ENCODE measurements at regions not wholly inside any gene's neighbourhood (a gene's known extent, or its start where the extent isn't known, plus 50 kb on each side); places are given as distances from the start of the nearest gene placed in this dataset.
A peak's percentile ranks its signal among the peaks of the same experiment; 100 is the strongest.

GRCh38 chr3:189042832-189043231, 128.9 kb upstream of the TPRG1 start:
- no peak overlapping the region for H3K4me3 Mint-ChIP-seq
- H3K36me3 Mint-ChIP-seq: peaks cover 2% of the 10 kb centered on the region
- peaks cover 4% of the 10 kb centered on the region for H3K9me3 Mint-ChIP-seq
- CTCF ChIA-PET: interaction anchor here (1.3 to 6.2 kb wide), 5 partner anchors 70 to 1303 kb away, joined by 4 to 71 read pairs (median 33); partner anchors contain the start of gene BCL6
- H3K4me1 Mint-ChIP-seq: peaks cover 47% of the 10 kb centered on the region
- no peaks in the 10 kb centered on the region for H3K27me3 Mint-ChIP-seq
- DNase-seq: no peak
- H3K27ac Mint-ChIP-seq: no peak overlapping the region

GRCh38 chr3:189049458-189050236, 122.1 kb upstream of the TPRG1 start:
- H3K27me3 Mint-ChIP-seq: peaks cover 5% of the 10 kb centered on the region
- peaks cover 5% of the 10 kb centered on the region for H3K36me3 Mint-ChIP-seq
- peaks cover 40% of the 10 kb centered on the region for H3K4me1 Mint-ChIP-seq
- peak overlapping the region; percentile 5 for H3K4me3 Mint-ChIP-seq
- DNase-seq: peak; percentile 35
- CTCF ChIA-PET: interaction anchor here (0.9 to 2.1 kb wide), 8 partner anchors 8 to 1310 kb away, joined by 3 to 14 read pairs (median 3); no protein-coding TSS in a partner anchor
- peaks cover 8% of the 10 kb centered on the region for H3K9me3 Mint-ChIP-seq
- H3K27ac Mint-ChIP-seq: peak overlapping the region; percentile 89

- H3K27ac Mint-ChIP-seq: no peak overlapping the region
These were observed 118.4 kb upstream of the TPRG1 start for GRCh38 chr3:189053322-189053721.

GRCh38 chr3:189056646-189057335, 115.0 kb upstream of the TPRG1 start:
- peaks cover 1% of the 10 kb centered on the region for H3K36me3 Mint-ChIP-seq
- no peak overlapping the region for H3K27ac Mint-ChIP-seq
- no peak for DNase-seq
- peaks cover 8% of the 10 kb centered on the region for H3K4me1 Mint-ChIP-seq
- no peak overlapping the region for H3K4me3 Mint-ChIP-seq
- CTCF ChIA-PET: no interaction called here
- H3K9me3 Mint-ChIP-seq: peaks cover 5% of the 10 kb centered on the region
- H3K27me3 Mint-ChIP-seq: peaks cover 4% of the 10 kb centered on the region

More at GRCh38 chr3:189053322-189053721, 118.4 kb upstream of the TPRG1 start:
- Mint-ChIP-seq H3K36me3 (peaks cover 5% of the 10 kb centered on the region), H3K4me1 (peaks cover 35% of the 10 kb centered on the region), H3K27me3 (peaks cover 5% of the 10 kb centered on the region), H3K4me3 (no peak overlapping the region), H3K9me3 (peaks cover 8% of the 10 kb centered on the region)
- no peak for DNase-seq
- CTCF ChIA-PET: interaction anchor here (1.5 kb wide), 1 partner anchor 12 kb away, joined by 7 read pairs; no protein-coding TSS in a partner anchor

GRCh38 chr3:189057369-189057768, 114.4 kb upstream of the TPRG1 start:
- CTCF ChIA-PET: no interaction called here
- peaks cover 8% of the 10 kb centered on the region for H3K4me1 Mint-ChIP-seq
- H3K27me3 Mint-ChIP-seq: peaks cover 4% of the 10 kb centered on the region
- peaks cover 8% of the 10 kb centered on the region for H3K9me3 Mint-ChIP-seq
- H3K36me3 Mint-ChIP-seq: peaks cover 1% of the 10 kb centered on the region
- H3K4me3 Mint-ChIP-seq: no peak overlapping the region
- H3K27ac Mint-ChIP-seq: no peak overlapping the region
- DNase-seq: no peak

- CTCF ChIA-PET: no interaction called here
- peaks cover 8% of the 10 kb centered on the region for H3K4me1 Mint-ChIP-seq
These were observed 113.7 kb upstream of the TPRG1 start for GRCh38 chr3:189058071-189058470.

GRCh38 chr3:189070965-189071364, 100.8 kb upstream of the TPRG1 start:
- Mint-ChIP-seq H3K4me1 (no peaks in the 10 kb centered on the region), H3K4me3 (no peak overlapping the region), H3K27ac (no peak overlapping the region), H3K36me3 (no peaks in the 10 kb centered on the region), H3K9me3 (no peaks in the 10 kb centered on the region), H3K27me3 (no peaks in the 10 kb centered on the region)
- CTCF ChIA-PET: no interaction called here
- no peak for DNase-seq

More at GRCh38 chr3:189058071-189058470, 113.7 kb upstream of the TPRG1 start:
- Mint-ChIP-seq H3K9me3 (peaks cover 10% of the 10 kb centered on the region), H3K4me3 (no peak overlapping the region), H3K27ac (no peak overlapping the region), H3K27me3 (peaks cover 4% of the 10 kb centered on the region), H3K36me3 (peaks cover 1% of the 10 kb centered on the region)
- no peak for DNase-seq

GRCh38 chr3:189071446-189071845, 100.3 kb upstream of the TPRG1 start:
- Mint-ChIP-seq H3K4me3 (no peak overlapping the region), H3K27me3 (no peaks in the 10 kb centered on the region), H3K9me3 (no peaks in the 10 kb centered on the region), H3K27ac (no peak overlapping the region), H3K4me1 (no peaks in the 10 kb centered on the region), H3K36me3 (no peaks in the 10 kb centered on the region)
- CTCF ChIA-PET: interaction anchor here (0.7 kb wide), 1 partner anchor 117 kb away, joined by 3 read pairs; no protein-coding TSS in a partner anchor
- DNase-seq: no peak

GRCh38 chr3:189076449-189076848, 95.3 kb upstream of the TPRG1 start:
- peaks cover 4% of the 10 kb centered on the region for H3K27me3 Mint-ChIP-seq
- H3K9me3 Mint-ChIP-seq: no peaks in the 10 kb centered on the region
- H3K4me3 Mint-ChIP-seq: no peak overlapping the region
- H3K27ac Mint-ChIP-seq: no peak overlapping the region
- DNase-seq: no peak
- CTCF ChIA-PET: no interaction called here
- no peaks in the 10 kb centered on the region for H3K36me3 Mint-ChIP-seq
- no peaks in the 10 kb centered on the region for H3K4me1 Mint-ChIP-seq

GRCh38 chr3:189080745-189081144, 91.0 kb upstream of the TPRG1 start:
- Mint-ChIP-seq H3K4me1 (no peaks in the 10 kb centered on the region), H3K27me3 (peaks cover 4% of the 10 kb centered on the region), H3K27ac (no peak overlapping the region), H3K36me3 (no peaks in the 10 kb centered on the region), H3K9me3 (no peaks in the 10 kb centered on the region), H3K4me3 (no peak overlapping the region)
- CTCF ChIA-PET: no interaction called here
- DNase-seq: no peak

- H3K9me3 Mint-ChIP-seq: no peaks in the 10 kb centered on the region
- H3K4me3 Mint-ChIP-seq: no peak overlapping the region
- H3K4me1 Mint-ChIP-seq: no peaks in the 10 kb centered on the region
- no peaks in the 10 kb centered on the region for H3K36me3 Mint-ChIP-seq
- H3K27me3 Mint-ChIP-seq: peaks cover 11% of the 10 kb centered on the region
- H3K27ac Mint-ChIP-seq: no peak overlapping the region
- CTCF ChIA-PET: no interaction called here
- no peak for DNase-seq
These were observed 88.9 kb upstream of the TPRG1 start for GRCh38 chr3:189082666-189083427.

- H3K36me3 Mint-ChIP-seq: no peaks in the 10 kb centered on the region
- H3K27ac Mint-ChIP-seq: no peak overlapping the region
- CTCF ChIA-PET: no interaction called here
- H3K9me3 Mint-ChIP-seq: no peaks in the 10 kb centered on the region
- peaks cover 11% of the 10 kb centered on the region for H3K27me3 Mint-ChIP-seq
- no peaks in the 10 kb centered on the region for H3K4me1 Mint-ChIP-seq
- no peak overlapping the region for H3K4me3 Mint-ChIP-seq
- no peak for DNase-seq
These were observed 87.2 kb upstream of the TPRG1 start for GRCh38 chr3:189084620-189085019.

GRCh38 chr3:189092547-189092946, 79.2 kb upstream of the TPRG1 start:
- Mint-ChIP-seq H3K9me3 (no peaks in the 10 kb centered on the region), H3K4me1 (no peaks in the 10 kb centered on the region), H3K4me3 (no peak overlapping the region), H3K27ac (no peak overlapping the region), H3K27me3 (peaks cover 5% of the 10 kb centered on the region), H3K36me3 (no peaks in the 10 kb centered on the region)
- CTCF ChIA-PET: no interaction called here
- no peak for DNase-seq

- no peak overlapping the region for H3K4me3 Mint-ChIP-seq
- H3K4me1 Mint-ChIP-seq: no peaks in the 10 kb centered on the region
- H3K36me3 Mint-ChIP-seq: no peaks in the 10 kb centered on the region
- H3K27me3 Mint-ChIP-seq: no peaks in the 10 kb centered on the region
- no peaks in the 10 kb centered on the region for H3K9me3 Mint-ChIP-seq
- DNase-seq: no peak
- CTCF ChIA-PET: no interaction called here
- no peak overlapping the region for H3K27ac Mint-ChIP-seq
These were observed 77.2 kb upstream of the TPRG1 start for GRCh38 chr3:189094539-189094938.

Data from activated naive CD4-positive, alpha-beta T cell treated with anti-CD3 and anti-CD28 coated beads, Interleukin-2, amount 10 ng/mL, durations not matched to agents 7 days and 5 days (primary cell).